Trophoblast cell (in vitro differentiated cells and primary cell): ENCODE measurements at regions not wholly inside any gene's neighbourhood (a gene's known extent, or its start where the extent isn't known, plus 50 kb on each side); places are given as distances from the start of the nearest gene placed in this dataset.

ENCODE experiments used
- DNase-seq, 2 donors: peaks; one replicate each; pipeline ENCODE4 v3.0.0-alpha.2; 2016
- H2AFZ ChIP-seq: 2 replicates; pipeline ENCODE4 v1.6.1; 2013; ENCODE audit warnings: low read length, moderate library complexity, mild to moderate bottlenecking; ENCODE audit not compliant: insufficient read depth, poor library complexity
- H2AK5ac ChIP-seq: 2 replicates; pipeline ENCODE4 v1.6.1; 2013; ENCODE audit warnings: mild to moderate bottlenecking, low read length
- H2BK120ac ChIP-seq: 2 replicates; pipeline ENCODE4 v1.6.1; 2013; ENCODE audit warnings: low read length, mild to moderate bottlenecking, moderate library complexity; ENCODE audit not compliant: insufficient read depth, poor library complexity
- H2BK12ac ChIP-seq: 2 replicates; pipeline ENCODE4 v1.6.1; 2013; ENCODE audit warnings: mild to moderate bottlenecking, low read length, moderate library complexity
- H2BK5ac ChIP-seq: 2 replicates; pipeline ENCODE4 v1.6.1; 2013; ENCODE audit warnings: low read length, low read depth, moderate library complexity, mild to moderate bottlenecking; ENCODE audit not compliant: poor library complexity
- H3K14ac ChIP-seq: 2 replicates; pipeline ENCODE4 v1.6.1; 2013; ENCODE audit warnings: mild to moderate bottlenecking, low read length
- H3K18ac ChIP-seq: 2 replicates; pipeline ENCODE4 v1.6.1; 2013; ENCODE audit warnings: mild to moderate bottlenecking, low read length
- H3K23ac ChIP-seq: 2 replicates; pipeline ENCODE4 v1.6.1; 2013; ENCODE audit warnings: low read length
- H3K27ac ChIP-seq: 2 replicates; pipeline ENCODE4 v1.5.1; 2013; ENCODE audit warnings: low read depth, mild to moderate bottlenecking, inconsistent platforms, low read length, moderate library complexity
- H3K27me3 ChIP-seq: 2 replicates; pipeline ENCODE4 v1.6.1; 2013; ENCODE audit warnings: inconsistent platforms, mild to moderate bottlenecking, low read length, moderate library complexity; ENCODE audit not compliant: insufficient read depth
- H3K36me3 ChIP-seq, 2 experiments: 1 replicate in 1 of 2; 2 replicates in 1 of 2; pipeline ENCODE4 v1.6.1; 2013; ENCODE audit warnings: low read length in 2 of 2, mild to moderate bottlenecking in 2 of 2, moderate library complexity in 1 of 2; ENCODE audit not compliant: insufficient read depth in 2 of 2, control insufficient read depth in 1 of 2
- H3K4ac ChIP-seq: 2 replicates; pipeline ENCODE4 v1.6.1; 2013; ENCODE audit warnings: low read depth, mild to moderate bottlenecking, low read length, moderate library complexity
- H3K4me1 ChIP-seq, 2 experiments: 1 replicate in 1 of 2; 2 replicates in 1 of 2; pipeline ENCODE4 v1.6.1; 2013; ENCODE audit warnings: low read length in 2 of 2, mild to moderate bottlenecking in 2 of 2, moderate library complexity in 1 of 2; ENCODE audit not compliant: insufficient read depth in 2 of 2, control insufficient read depth in 1 of 2
- H3K4me2 ChIP-seq: 2 replicates; pipeline ENCODE4 v1.6.1; 2013; ENCODE audit warnings: inconsistent platforms, mild to moderate bottlenecking, low read length, moderate library complexity
- H3K4me3 ChIP-seq: 2 replicates; pipeline ENCODE4 v1.5.1; 2013; ENCODE audit warnings: mild to moderate bottlenecking, low read depth, low read length, inconsistent platforms
- H3K79me1 ChIP-seq: one replicate; pipeline ENCODE4 v1.6.1; 2013; ENCODE audit warnings: low read length
- H3K79me2 ChIP-seq: 2 replicates; pipeline ENCODE4 v1.6.1; 2013; ENCODE audit warnings: low read length, mild to moderate bottlenecking; ENCODE audit not compliant: control insufficient read depth, insufficient read depth, poor library complexity
- H3K9ac ChIP-seq: 2 replicates; pipeline ENCODE4 v1.6.1; 2013; ENCODE audit warnings: mild to moderate bottlenecking, low read length
- H3K9me3 ChIP-seq: 2 replicates; pipeline ENCODE4 v1.6.1; 2013; ENCODE audit warnings: low read depth, mild to moderate bottlenecking, control low read depth, inconsistent platforms, low read length; ENCODE audit not compliant: insufficient read depth
- H4K12ac ChIP-seq: 2 replicates; pipeline ENCODE4 v1.6.1; 2013; ENCODE audit warnings: low read depth, mild to moderate bottlenecking, low read length, moderate library complexity
- H4K8ac ChIP-seq: 2 replicates; pipeline ENCODE4 v1.6.1; 2013; ENCODE audit warnings: low read depth, mild to moderate bottlenecking, low read length, moderate library complexity
- H4K91ac ChIP-seq: one replicate; pipeline ENCODE4 v1.6.1; 2013; ENCODE audit warnings: low read depth, mild to moderate bottlenecking, low read length, moderate library complexity
- WGBS: extraction: QIAGEN DNeasy Blood & Tissue Kit; methylation state at CpG from one replicate; pipeline ENCODE4 v1.1.7; 2013; ENCODE audit warnings: missing lambda C conversion rate; ENCODE audit not compliant: insufficient read length, insufficient coverage; ENCODE audit errors: extremely low coverage; 5-methylcytosine and 5-hydroxymethylcytosine counted together

GRCh38 chr4:8710946-8711345 lies 118.4 kb downstream of the CPZ start:
- H3K79me1 ChIP-seq = no peaks in the 10 kb centered on the region
- no peak overlapping the region for H3K4me3 ChIP-seq
- H3K79me2 ChIP-seq = no peaks in the 10 kb centered on the region
- peaks cover 6% of the 10 kb centered on the region for H3K9me3 ChIP-seq
- H3K4me2 ChIP-seq = no peak overlapping the region
- no peak overlapping the region for H3K4ac ChIP-seq
- no peak overlapping the region for H2BK5ac ChIP-seq
- no peaks in the 10 kb centered on the region for H3K27me3 ChIP-seq
- H3K18ac ChIP-seq = no peak overlapping the region
- no peak overlapping the region for H2AFZ ChIP-seq
- H4K8ac ChIP-seq = no peak overlapping the region
- WGBS = no CpG with 5 or more reads among the region's 8 CpGs
- DNase-seq = no peak
- H3K14ac ChIP-seq = no peak overlapping the region
- no peak overlapping the region for H4K12ac ChIP-seq
- H3K4me1 ChIP-seq = peaks cover 1% of the 10 kb centered on the region in 2 experiments
- no peak overlapping the region for H3K9ac ChIP-seq
- H2BK120ac ChIP-seq = no peak overlapping the region
- H2AK5ac ChIP-seq = no peak overlapping the region
- H2BK12ac ChIP-seq = no peak overlapping the region
- no peak overlapping the region for H4K91ac ChIP-seq
- no peaks in the 10 kb centered on the region for H3K36me3 ChIP-seq
- H3K27ac ChIP-seq = no peak overlapping the region
- no peak overlapping the region for H3K23ac ChIP-seq

DNA sequence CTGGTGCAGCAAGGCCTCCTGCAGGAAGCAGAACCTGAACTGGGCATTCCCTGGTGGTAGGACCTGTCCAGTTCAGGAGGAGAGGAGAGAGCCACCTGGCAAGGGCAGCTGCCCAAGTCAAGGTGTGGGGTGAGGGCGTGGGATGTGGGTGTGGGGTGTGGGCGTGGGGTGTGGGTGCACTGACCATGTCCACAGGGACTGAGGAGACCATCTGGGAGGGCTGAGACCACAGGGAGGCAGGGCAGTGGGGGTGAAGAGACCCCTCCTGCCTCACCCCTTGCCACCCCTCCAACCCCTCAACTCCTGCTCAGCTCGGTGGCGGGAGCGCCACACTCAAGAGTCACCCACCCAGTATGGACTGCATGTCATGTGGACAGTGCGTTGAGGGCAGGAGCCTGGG lies 117.9 kb downstream of the CPZ start:
- DNase-seq = no peak
- Histone ChIP-seq H3K4me3 (no peak overlapping the region), H3K79me2 (no peaks in the 10 kb centered on the region), H3K9me3 (peaks cover 6% of the 10 kb centered on the region), H2BK5ac (no peak overlapping the region), H3K4ac (no peak overlapping the region), H2BK120ac (no peak overlapping the region), H2BK12ac (no peak overlapping the region), H3K36me3 (no peaks in the 10 kb centered on the region), H3K18ac (no peak overlapping the region), H4K8ac (no peak overlapping the region), H2AK5ac (no peak overlapping the region), H3K4me1 (peaks cover 6% of the 10 kb centered on the region in 2 experiments), H3K27ac (no peak overlapping the region), H3K79me1 (no peaks in the 10 kb centered on the region), H3K9ac (no peak overlapping the region), H4K12ac (no peak overlapping the region), H4K91ac (no peak overlapping the region), H3K4me2 (no peak overlapping the region), H3K23ac (no peak overlapping the region), H2AFZ (no peak overlapping the region), H3K14ac (no peak overlapping the region), H3K27me3 (no peaks in the 10 kb centered on the region)
- no CpG with 5 or more reads among the region's 6 CpGs for WGBS

- H3K14ac ChIP-seq = no peak overlapping the region
- no peak overlapping the region for H3K23ac ChIP-seq
Measured at GRCh38 chr4:8709729-8710360, 117.3 kb downstream of the CPZ start.

DNA sequence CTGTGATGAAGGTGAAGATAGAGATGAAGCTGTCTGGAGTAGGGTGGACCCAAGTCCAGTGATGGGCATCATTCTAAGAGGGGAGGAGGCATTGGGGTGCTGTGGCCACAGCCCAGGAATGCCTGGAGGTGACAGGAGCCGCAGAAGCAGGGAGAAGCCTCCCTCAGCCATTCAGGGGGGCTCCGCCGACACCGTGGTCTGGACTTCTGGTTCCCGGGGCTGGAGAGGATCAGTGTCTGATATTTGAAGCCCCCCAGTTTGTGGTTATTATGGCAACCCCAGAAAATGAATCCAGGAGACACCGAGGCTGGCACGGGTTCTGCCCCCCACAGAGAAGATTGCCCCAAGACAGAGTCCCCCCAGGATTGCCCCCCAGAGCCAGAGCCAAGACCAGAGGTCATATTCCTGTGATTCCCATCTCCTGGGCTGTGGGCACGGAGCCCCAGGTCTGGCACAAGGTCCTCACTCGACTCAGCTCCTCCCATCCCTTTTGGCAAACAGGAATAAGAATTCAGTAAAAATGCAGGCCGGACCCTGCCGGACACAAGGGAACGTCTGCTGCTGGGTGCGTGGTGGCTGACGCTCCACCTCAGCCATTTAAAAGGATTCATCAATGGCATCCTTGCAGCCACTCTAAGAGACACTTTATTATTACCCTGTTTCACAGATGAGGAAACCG lies 116.6 kb downstream of the CPZ start:
- H3K4ac ChIP-seq = no peak overlapping the region
- peaks cover 6% of the 10 kb centered on the region for H3K9me3 ChIP-seq
- H3K36me3 ChIP-seq = no peaks in the 10 kb centered on the region
- no peak overlapping the region for H2BK12ac ChIP-seq
- H4K91ac ChIP-seq = no peak overlapping the region
- no peak overlapping the region for H3K18ac ChIP-seq
- H3K23ac ChIP-seq = no peak overlapping the region
- H3K14ac ChIP-seq = no peak overlapping the region
- H3K4me3 ChIP-seq = no peak overlapping the region
- no peaks in the 10 kb centered on the region for H3K79me2 ChIP-seq
- no peak overlapping the region for H2AFZ ChIP-seq
- H3K27me3 ChIP-seq = no peaks in the 10 kb centered on the region
- WGBS = no CpG with 5 or more reads among the region's 15 CpGs
- H2AK5ac ChIP-seq = no peak overlapping the region
- no peaks in the 10 kb centered on the region for H3K79me1 ChIP-seq
- no peak overlapping the region for H4K12ac ChIP-seq
- H3K9ac ChIP-seq = no peak overlapping the region
- H4K8ac ChIP-seq = no peak overlapping the region
- DNase-seq = no peak
- H3K4me2 ChIP-seq = no peak overlapping the region
- no peak overlapping the region for H2BK120ac ChIP-seq
- H3K4me1 ChIP-seq = peaks cover 11 to 14% of the 10 kb centered on the region in 2 experiments
- no peak overlapping the region for H3K27ac ChIP-seq
- H2BK5ac ChIP-seq = no peak overlapping the region

More at GRCh38 chr4:8709729-8710360, 117.3 kb downstream of the CPZ start:
- no peak overlapping the region for H2AK5ac ChIP-seq
- no peaks in the 10 kb centered on the region for H3K27me3 ChIP-seq
- H3K27ac ChIP-seq = no peak overlapping the region
- H3K4me3 ChIP-seq = no peak overlapping the region
- H3K9me3 ChIP-seq = peaks cover 6% of the 10 kb centered on the region
- peaks cover 11 to 12% of the 10 kb centered on the region in 2 experiments for H3K4me1 ChIP-seq
- no peak overlapping the region for H3K9ac ChIP-seq
- H3K18ac ChIP-seq = no peak overlapping the region
- H3K4ac ChIP-seq = no peak overlapping the region
- H3K79me1 ChIP-seq = no peaks in the 10 kb centered on the region
- H4K91ac ChIP-seq = no peak overlapping the region
- DNase-seq = no peak
- H4K8ac ChIP-seq = no peak overlapping the region
- no CpG with 5 or more reads among the region's 23 CpGs for WGBS
- H2BK120ac ChIP-seq = no peak overlapping the region
- H3K36me3 ChIP-seq = no peaks in the 10 kb centered on the region
- H2BK12ac ChIP-seq = no peak overlapping the region
- H2BK5ac ChIP-seq = no peak overlapping the region
- H4K12ac ChIP-seq = no peak overlapping the region
- H3K4me2 ChIP-seq = no peak overlapping the region
- H3K79me2 ChIP-seq = no peaks in the 10 kb centered on the region
- no peak overlapping the region for H2AFZ ChIP-seq
